IPS-18c (cell line): ENCODE measurements at regions not wholly inside any gene's neighbourhood (a gene's known extent, or its start where the extent isn't known, plus 50 kb on each side); places are given as distances from the start of the nearest gene placed in this dataset.
"Not testable (repeated sequence)": the region's sequence is repeated elsewhere in the genome, so short reads cannot be mapped to it uniquely, and the experiment has no call there.

Experiments
- H3K4me3 ChIP-seq: 2 replicates; pipeline ENCODE4 v1.7.0; 2013; ENCODE audit warnings: low read depth, mild to moderate bottlenecking, low read length, moderate library complexity; ENCODE audit not compliant: insufficient read depth
- H3K9me3 ChIP-seq: one replicate; pipeline ENCODE4 v1.6.1; 2013; ENCODE audit warnings: mild to moderate bottlenecking, low read length, moderate library complexity; ENCODE audit not compliant: control insufficient read depth, insufficient read depth

DNA sequence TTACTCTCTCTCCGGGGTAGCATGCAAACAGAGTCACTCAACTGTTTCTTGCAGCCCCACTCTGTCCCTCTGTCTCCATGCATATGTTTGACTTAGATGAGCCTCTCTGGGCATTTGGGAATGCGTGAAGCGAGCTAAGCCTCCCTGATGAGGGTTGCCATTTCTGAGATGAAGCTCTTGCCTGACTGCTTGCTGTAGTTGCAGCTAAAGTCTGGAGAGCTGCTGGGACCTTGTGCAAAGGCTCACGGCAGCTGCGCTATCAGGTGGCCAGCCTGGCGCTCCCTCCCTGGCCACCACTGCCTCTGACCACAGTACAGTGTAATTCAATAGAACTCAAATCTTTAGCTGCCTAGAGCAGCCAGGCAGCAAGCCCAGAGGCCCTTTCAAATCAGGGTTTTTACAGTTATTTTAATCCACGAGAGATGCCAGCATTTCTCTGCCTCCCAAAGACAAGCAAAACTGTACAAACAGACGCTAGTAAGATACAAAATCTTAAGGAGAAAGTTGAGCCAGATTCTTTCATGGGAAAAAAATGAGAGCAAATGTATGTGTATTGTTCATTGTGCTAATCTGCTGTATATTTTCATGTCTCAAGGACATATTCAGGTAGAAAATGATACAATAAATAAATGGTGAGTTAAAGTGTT is 694.6 kb downstream of the PRIM2 start:
- H3K9me3 ChIP-seq, H3K4me3 ChIP-seq: not testable (repeated sequence)

DNA sequence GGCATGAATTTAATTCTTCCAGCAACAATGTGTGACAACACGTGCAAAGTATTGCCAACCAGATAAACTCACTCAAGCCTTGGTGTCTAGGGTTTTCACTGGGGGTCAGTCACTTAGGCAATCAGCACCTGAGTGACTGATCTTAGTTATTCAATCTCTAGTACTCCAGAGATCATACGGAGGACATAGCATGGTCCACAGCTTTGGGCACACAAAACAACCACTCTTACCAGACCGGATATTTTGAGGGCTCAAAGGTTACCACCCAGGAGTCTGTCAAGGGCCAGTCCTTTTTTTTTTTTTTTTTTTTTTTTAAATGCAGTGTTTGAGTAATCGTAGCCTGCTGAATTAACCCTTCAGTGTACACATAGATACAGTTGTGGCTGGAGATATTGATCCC is 699.2 kb downstream of the PRIM2 start:
- H3K9me3 ChIP-seq, H3K4me3 ChIP-seq: not testable (repeated sequence)

- H3K4me3 ChIP-seq, H3K9me3 ChIP-seq: not testable (repeated sequence)
Observed at GRCh38 chr6:58028188-58028587, 710.8 kb downstream of the PRIM2 start.

DNA sequence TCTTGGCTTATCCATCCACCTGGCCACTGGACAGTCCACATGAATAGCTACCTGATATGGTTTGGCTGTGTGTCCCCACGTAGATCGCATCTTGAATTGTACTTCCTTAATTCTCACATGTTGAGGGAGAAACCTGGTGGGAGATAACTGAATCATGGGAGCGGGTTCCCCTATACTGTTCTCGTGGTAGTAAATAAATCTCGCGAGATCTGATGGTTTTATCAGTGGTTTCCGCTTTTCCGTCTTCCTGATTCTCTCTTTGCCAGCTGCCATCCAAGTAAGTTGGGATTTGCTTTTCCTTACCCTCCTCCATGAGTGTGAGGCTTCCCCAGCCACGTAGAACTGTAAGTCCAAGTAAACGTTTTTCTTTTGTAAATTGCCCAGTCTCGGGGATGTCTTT is 720.8 kb downstream of the PRIM2 start:
- not testable (repeated sequence) for H3K9me3 ChIP-seq, H3K4me3 ChIP-seq

DNA sequence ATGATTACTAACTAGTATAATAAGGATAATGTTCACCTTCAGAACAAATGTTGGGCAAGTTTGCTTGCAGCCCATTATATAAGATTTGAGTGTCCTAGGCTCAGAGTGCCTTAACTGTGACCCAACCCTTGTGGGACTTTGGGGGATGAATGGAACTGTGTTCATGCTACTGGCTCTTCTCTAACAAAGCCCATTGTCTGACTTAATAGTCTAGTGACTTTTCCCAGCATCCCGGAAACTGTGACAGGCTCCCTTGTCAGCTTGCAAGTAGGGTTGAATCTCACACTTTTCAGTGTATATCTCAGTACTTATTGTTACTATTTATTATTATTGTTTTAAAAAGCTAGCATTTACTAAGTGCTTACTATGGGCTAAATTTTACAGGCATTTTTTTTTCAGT is 729.2 kb downstream of the PRIM2 start:
- not testable (repeated sequence) for H3K9me3 ChIP-seq, H3K4me3 ChIP-seq

DNA sequence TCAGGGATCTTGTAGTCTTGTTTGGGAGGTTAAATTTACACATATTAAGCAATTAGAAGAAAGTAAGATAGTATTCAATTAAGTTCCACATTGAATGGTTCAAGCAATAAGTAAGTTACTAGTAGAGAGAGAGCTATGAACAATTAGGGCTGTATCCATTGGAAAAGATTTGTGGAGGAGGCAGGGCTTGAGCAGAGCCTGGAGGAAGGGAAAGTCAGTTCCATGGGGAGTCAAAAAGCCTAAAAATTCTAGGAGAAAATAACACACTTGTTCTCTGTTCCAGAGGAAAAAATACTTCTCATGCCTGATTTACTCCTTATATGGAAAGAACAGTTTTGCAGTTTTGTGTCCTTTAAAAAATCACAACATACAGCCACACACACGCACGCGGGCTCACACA is 730.0 kb downstream of the PRIM2 start:
- not testable (repeated sequence) for H3K9me3 ChIP-seq, H3K4me3 ChIP-seq

GRCh38 chr6:58047865-58048264 is 730.4 kb downstream of the PRIM2 start:
- H3K4me3 ChIP-seq, H3K9me3 ChIP-seq: not testable (repeated sequence)

DNA sequence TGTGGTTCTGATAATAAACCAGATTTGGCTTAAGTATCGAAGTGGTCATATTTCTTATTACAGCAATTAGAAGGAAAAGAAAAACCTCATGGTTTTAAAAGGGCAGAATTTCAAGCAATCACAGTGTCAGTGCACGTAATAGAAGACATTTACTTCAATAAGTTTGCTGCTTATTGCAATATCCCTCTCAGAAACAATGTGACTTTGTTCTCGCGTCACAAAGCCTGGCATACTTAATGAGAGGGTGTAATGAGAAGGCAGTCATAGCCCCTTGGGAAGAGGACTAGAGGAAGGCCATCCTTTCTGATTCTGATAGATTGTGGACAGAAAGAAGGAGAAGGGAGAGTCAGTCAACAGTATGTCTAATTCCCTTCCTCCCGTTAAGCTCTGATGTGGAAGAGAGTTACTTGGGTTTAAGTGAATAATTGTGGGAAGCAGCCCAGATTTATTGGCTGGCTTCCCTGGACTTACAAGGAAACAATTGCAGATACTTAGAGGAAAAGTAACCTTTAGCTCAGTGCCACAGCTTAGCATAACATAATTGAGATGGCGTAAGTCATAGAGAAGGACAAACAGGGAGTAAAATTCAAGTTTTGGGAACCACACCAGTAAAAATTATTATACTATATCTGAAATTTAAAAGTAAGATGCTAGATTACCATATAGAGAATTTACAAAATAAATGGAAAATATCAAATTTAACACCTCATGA is 738.2 kb downstream of the PRIM2 start:
- H3K4me3 ChIP-seq, H3K9me3 ChIP-seq: not testable (repeated sequence)

GRCh38 chr6:58059701-58060100 is 742.3 kb downstream of the PRIM2 start:
- not testable (repeated sequence) for H3K9me3 ChIP-seq, H3K4me3 ChIP-seq

DNA sequence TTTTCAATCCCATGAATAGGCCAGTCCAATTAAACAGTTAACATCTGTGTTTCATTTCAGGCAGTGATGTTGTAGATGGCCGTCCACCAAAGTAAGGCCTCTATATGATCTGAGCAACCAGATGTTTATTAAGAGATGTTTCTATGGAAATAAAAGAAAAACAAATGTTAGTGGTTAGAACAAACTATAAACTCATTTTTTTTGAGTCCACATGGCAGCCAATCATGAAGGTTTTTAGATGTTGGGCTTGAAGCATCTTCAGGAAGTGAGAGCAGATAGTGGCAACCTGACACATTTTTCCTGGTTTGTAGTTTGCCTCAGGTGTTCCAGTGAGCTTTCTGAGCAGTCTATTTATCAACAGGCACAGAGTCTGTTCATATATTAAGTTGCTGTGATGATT is 746.1 kb downstream of the PRIM2 start:
- H3K9me3 ChIP-seq, H3K4me3 ChIP-seq: not testable (repeated sequence)

DNA sequence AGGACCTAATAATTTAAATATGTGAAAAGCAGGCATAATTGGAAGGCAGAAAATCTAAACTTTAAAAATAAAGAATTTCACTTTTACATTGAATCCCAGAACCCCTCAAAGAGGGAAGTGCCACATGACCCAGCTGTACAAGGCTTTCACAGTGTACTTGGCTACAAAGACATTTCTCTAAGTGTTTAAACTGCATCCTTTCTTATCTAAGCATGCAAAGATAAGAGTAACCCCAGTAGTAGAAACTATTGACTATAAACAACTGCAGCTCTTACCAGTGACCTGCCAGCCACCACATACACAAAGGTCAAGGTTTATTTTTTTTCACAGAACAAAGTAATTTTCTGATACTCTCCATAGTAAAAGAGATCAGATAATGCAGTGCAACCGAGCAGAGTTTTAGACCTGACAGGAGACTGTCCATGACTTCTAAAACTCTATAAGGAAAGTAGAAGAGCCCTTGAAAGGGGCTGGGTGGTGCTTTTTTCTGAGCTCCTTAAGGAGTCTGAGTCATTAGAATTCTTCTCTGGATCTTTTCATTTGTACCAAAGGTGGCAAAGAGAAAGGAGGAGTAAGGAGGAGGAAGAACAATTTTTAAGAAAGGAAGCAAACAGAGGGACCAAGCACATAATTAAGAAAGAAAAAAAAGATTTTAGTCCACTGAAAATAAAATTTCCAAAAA is 750.6 kb downstream of the PRIM2 start:
- H3K9me3 ChIP-seq, H3K4me3 ChIP-seq: not testable (repeated sequence)

DNA sequence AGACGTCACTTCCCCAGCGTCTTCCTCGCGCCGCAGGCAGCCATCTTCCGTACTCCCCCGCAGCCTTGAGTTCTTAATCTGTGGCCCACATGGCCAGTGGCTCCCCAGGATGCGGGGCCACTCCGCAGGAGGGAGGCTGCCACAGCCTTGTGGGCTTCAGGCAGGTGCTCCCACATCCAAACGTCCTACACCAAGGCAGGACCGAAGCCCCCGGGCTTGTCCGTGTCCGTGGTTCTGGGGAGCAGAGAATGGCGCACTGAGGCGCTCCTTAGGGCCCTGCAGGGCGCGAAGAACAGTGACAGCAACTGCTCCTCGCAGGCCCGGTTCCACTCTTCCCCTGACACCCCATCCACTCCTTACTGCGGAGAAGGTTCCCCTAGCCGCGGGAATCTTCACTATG is 755.8 kb downstream of the PRIM2 start:
- H3K9me3 ChIP-seq: no peaks in the 10 kb centered on the region
- H3K4me3 ChIP-seq: no peak overlapping the region

DNA sequence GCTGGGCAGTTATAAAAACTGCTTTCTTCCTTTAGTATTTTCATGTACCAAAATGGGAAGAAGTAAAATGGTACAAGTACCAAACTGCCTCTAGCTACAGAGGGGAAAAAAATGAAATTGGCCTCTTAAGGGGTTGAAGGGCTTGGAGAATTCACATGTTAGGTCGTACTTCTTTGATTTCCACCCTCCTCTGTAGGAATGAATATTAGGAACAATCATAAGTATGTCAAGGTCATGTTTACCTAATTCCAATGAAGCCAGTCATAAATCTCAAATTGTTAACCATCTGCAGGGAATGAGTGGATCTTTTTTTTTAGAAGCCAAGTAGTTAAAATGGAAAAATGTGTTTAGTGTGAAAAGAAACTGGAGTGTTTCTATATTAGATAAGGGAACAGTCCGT is 772.6 kb downstream of the PRIM2 start:
- H3K4me3 ChIP-seq, H3K9me3 ChIP-seq: not testable (repeated sequence)

DNA sequence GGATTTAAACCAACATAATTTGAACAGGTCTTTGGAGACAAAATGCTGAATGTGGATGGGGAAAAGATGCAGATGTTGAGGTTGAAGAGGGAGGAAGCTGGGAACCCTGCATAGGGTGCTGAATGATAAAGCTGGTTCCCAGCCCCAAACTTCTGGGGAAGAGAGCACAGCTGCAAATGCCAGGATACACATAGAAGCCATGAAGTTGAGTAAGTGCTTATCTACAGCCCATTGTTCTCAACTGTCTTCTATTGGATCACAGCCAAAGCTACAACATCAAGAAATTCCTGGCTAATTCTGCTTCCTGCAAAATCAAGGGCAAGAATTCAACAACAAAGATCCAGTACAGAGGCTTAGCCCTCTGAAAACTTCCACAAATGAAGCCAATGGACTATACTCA is 779.8 kb downstream of the PRIM2 start:
- not testable (repeated sequence) for H3K4me3 ChIP-seq, H3K9me3 ChIP-seq

DNA sequence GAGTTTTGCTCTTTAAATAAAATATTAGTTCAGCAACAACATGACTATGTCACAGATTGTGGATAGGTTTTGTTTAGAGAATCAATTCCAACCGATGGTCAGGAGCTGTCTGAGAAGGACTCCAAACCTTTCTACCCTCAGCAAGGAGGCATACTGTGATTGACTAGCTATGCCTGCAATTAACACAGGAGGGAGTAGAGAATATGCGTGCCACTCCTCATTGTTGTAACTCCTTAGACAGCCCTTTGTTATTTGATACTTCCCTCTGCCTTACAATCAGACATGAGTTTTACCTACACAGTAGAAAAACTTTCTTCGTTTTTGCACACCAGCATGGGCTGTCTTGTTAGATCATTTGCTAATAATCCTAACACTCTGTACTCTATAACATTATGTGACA is 796.5 kb downstream of the PRIM2 start:
- Histone ChIP-seq H3K9me3 (no peaks in the 10 kb centered on the region), H3K4me3 (no peak overlapping the region)

DNA sequence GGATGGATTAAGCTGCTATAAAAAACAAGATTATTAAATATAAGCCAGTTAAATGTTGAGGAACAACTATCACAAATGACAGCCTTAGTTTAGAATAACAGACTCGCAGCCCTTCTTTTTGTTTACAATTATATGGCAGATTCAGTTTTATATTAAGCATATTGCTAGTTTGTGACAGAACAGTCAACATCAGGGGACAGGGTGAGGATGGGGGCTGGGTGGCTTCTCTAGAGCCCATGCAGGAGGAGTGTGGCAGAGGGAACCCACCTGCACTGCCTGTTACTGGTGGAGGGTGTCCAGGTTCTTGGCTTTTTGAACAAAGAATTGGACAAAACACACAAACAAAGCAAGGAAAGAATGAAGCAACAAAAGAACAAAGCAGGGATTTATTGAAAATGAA is 799.7 kb downstream of the PRIM2 start:
- not testable (repeated sequence) for H3K9me3 ChIP-seq, H3K4me3 ChIP-seq

DNA sequence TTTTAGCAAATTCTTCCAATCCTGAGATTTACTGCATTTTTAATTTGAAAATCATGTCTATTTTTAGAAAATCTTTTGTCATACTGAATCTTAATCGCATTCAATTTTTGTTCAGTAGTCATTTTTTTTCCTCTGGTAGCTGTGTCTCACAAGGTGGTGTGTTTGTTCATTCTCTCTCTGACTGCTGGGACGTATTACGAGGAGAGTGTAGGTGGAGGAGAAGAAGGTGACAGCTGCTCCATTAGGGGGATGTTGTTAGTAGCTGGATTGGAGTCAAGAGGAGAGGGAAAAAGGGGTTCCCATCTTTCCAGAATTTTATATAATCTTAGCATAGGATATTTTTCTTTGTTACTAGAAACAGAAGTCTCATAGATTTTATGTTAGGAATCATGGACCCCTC is 804.2 kb downstream of the PRIM2 start:
- not testable (repeated sequence) for H3K4me3 ChIP-seq

DNA sequence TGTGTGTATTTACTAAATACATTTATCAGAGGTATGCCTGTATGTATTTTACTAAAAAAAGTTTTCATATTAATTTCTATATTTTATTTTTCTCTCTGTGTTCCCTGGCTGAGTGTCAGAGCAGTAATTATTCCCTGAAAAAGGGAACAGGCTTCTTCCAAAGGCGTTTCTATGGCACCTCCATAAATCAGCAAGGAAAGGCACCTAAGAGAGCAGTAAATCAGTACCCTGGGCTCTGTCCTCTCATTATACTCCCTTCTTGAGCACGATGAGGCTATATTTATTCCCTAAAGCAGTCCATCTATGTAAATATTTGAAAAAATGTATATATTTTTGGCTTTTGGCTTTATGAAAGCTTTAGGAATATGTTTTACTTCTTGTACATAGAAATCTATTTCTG is 806.3 kb downstream of the PRIM2 start:
- H3K9me3 ChIP-seq, H3K4me3 ChIP-seq: not testable (repeated sequence)

More for the DNA sequence above, 804.2 kb downstream of the PRIM2 start:
- not testable (repeated sequence) for H3K9me3 ChIP-seq
